NB4 (cell line): ENCODE measurements at regions not wholly inside any gene's neighbourhood (a gene's known extent, or its start where the extent isn't known, plus 50 kb on each side); places are given as distances from the start of the nearest gene placed in this dataset.

ENCODE experiments used
- POLR2A ChIP-seq: IDR thresholded peaks from 2 replicates; pipeline ENCODE4 v1.6.1; 2011; ENCODE audit warnings: mild to moderate bottlenecking; ENCODE audit not compliant: insufficient read length; ENCODE audit errors: extremely low read depth
- TF ChIP-seq, protein P1 (sequence below): IDR thresholded peaks from one replicate; pipeline ENCODE4 v1.5.1; 2012; ENCODE audit warnings: low read depth, low read length
- TF ChIP-seq, protein P2 (sequence below): IDR thresholded peaks from 2 replicates; pipeline ENCODE4 v1.6.1; 2011; ENCODE audit warnings: low read depth, low read length

DNA sequence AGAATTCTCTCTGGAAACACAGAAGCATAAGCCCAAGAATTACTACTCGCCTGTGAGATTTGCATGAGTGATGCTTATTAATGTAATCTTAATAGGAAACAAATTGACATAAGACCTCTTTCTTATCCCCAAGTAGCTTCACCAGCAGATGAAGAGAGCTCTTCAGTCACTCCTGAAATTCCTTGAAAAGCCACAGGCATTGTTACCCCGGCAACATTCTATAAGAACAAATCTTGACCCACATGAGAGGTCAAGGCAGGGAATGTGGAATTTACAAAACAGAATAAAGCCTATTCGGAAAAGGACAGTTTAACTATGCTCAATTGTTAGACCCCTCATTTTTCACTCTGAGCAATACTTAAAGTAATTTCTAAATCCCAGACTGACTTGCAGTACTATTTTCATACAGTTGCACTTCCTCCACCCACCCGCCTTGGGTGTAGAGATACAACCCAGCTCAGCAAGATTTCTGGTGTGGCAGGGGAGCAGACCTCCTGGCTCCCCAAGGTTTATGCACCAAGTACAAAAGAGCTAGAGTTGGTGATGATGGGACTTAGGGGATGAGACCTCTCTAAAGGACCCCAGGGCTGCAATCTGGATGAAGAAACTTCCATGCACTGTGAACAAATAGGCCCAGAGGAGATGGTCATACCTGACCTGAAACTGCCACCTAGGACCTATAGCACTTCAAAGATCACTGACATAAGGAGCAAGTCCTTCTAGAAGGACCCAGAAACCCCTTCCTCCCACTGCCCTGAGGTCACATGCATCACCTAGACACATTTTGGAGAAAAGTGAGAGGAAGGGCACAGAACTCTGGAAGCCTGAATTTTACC is 242.1 kb downstream of the ZNF608 start:
- TF ChIP-seq, protein P1, sequence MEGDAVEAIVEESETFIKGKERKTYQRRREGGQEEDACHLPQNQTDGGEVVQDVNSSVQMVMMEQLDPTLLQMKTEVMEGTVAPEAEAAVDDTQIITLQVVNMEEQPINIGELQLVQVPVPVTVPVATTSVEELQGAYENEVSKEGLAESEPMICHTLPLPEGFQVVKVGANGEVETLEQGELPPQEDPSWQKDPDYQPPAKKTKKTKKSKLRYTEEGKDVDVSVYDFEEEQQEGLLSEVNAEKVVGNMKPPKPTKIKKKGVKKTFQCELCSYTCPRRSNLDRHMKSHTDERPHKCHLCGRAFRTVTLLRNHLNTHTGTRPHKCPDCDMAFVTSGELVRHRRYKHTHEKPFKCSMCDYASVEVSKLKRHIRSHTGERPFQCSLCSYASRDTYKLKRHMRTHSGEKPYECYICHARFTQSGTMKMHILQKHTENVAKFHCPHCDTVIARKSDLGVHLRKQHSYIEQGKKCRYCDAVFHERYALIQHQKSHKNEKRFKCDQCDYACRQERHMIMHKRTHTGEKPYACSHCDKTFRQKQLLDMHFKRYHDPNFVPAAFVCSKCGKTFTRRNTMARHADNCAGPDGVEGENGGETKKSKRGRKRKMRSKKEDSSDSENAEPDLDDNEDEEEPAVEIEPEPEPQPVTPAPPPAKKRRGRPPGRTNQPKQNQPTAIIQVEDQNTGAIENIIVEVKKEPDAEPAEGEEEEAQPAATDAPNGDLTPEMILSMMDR, result no peak
- TF ChIP-seq, protein P2, sequence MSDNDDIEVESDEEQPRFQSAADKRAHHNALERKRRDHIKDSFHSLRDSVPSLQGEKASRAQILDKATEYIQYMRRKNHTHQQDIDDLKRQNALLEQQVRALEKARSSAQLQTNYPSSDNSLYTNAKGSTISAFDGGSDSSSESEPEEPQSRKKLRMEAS, result no peak
- TF ChIP-seq POLR2A, result no peak
